Stimulated activated CD8-positive, alpha-beta memory T cell treated with anti-CD3 and anti-CD28 coated beads, Interleukin-15, amount 100 ng/mL, for 24 hours (primary cell): ENCODE measurements at regions not wholly inside any gene's neighbourhood (a gene's known extent, or its start where the extent isn't known, plus 50 kb on each side); places are given as distances from the start of the nearest gene placed in this dataset.
"Not testable (repeated sequence)": the region's sequence is repeated elsewhere in the genome, so short reads cannot be mapped to it uniquely, and the experiment has no call there.

Experiments used
- DNase-seq: peaks from one replicate; pipeline ENCODE4 v3.0.0-alpha.2; 2020; ENCODE audit warnings: low read depth

DNA sequence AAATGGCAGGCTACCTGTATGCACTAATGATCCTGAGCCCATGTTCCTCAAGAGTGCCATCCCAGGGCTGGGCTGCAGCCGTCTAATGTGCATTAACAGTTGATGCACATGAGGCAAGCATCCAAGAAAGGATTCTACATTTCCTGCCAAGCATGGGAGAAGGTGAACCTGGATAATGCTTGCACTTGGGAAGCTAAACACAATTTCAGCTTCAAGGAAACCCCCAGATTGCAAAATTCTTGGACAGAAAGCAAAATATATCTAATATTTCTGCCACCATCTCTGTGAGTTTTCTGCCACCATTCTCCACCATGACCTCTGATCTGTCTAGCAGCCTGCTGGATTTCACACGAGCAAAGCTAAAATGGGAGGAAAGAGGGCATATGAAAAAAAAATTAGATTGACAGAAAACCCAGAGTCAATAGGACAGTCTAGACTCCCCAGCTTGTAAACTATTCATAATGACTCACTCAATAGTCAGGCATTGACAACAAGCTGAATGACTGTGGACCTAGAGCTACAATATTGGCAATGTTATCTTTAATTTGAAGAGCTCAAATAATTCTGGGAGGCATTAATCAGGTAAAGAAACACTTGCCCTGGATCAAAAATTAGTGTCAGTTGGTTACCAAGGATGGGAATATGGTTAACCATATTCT lies 91.9 kb upstream of the BCL2L14 start:
- no peak for DNase-seq

- DNase-seq: no peak
Measured at GRCh38 chr12:11980115-11980514, 90.6 kb upstream of the BCL2L14 start.

DNA sequence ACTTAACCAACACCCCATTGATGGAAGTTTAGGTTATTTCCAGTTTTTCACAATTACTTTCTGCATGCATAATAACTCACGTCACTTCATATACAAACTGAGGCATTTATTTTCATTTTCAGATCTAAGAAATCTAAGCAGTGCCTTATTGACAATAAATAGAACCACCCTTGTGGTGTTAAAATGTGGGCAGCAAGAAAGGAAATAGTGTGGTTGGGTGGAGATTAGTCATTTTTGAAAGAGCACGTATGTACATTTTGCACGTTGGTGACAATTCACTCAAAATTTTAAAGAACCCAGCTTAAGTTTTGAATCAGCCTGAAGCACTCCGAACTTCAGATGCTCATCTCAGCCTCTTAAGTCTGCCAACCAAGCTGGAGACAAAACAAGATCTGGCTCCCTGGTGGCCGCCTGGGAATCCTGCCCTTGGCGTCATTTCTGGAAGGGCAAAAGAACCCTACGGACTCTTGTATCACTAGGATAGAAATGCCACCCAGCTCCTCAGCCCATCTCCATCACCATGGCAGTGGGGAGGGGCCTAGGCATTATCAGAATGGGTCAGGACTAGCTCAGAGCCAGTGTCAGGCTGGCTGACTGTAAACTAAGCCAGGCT lies 89.5 kb upstream of the BCL2L14 start:
- peak; percentile 16 for DNase-seq

DNA sequence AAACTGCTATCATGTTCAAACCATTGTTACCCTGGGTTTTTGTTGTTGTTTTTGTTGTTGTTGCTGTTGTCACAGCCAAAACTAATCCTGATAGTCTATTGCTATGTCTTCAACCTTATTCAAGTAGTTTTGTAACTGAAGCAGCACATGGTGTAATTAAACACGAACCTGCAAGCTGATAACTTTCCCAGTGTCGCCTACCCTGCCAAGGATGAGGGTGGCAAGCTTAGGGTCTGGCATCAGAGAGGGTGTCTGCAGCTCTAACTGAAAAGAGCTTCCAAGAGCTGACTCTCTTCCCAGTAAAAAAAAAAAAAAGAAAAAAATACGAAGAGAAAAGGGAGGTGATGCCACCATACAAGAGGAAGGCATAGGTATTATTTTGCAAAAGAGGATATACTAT lies 86.3 kb upstream of the BCL2L14 start:
- no peak for DNase-seq

GRCh38 chr12:11986165-11986564 lies 84.6 kb upstream of the BCL2L14 start:
- DNase-seq: no peak

GRCh38 chr12:11987901-11988300 lies 82.8 kb upstream of the BCL2L14 start:
- DNase-seq: no peak

DNA sequence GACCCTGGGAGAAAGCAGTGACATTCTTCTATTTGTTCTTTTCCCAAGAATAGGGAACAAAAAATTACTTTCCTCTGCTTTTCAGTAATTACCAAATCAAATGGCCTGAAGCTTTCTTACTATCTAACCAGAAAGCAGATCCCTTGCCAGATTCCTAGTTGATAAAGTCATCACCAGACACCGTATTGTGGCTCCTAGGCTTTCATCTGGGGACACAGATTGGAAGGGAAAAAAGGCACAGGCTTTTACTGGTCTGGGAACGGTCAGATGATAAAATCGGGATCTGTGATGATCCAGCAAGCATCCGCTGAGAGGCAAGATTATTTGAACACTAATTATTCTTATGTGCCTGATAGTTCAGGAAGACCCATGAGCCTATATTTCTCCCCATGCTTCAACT lies 79.1 kb upstream of the BCL2L14 start:
- DNase-seq: no peak

DNA sequence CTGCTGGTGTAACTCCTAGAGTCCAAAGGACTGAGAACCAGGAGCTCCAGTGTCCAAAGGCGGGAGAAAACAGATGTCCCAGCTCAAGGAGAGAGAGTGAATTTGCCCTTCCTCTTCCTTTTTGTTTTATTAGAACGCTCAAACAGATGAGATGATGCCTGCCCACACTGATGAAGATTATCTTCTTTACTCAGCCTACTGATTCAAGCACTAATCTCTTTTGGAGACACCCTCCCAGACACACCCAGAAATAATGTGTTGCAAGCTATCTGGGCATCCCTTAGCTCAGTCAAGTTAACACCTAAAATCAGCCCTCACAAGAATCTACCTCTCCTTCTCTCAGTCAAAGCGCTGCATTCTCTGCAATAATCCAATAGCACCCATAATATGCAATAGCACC lies 78.2 kb upstream of the BCL2L14 start:
- no peak for DNase-seq

DNA sequence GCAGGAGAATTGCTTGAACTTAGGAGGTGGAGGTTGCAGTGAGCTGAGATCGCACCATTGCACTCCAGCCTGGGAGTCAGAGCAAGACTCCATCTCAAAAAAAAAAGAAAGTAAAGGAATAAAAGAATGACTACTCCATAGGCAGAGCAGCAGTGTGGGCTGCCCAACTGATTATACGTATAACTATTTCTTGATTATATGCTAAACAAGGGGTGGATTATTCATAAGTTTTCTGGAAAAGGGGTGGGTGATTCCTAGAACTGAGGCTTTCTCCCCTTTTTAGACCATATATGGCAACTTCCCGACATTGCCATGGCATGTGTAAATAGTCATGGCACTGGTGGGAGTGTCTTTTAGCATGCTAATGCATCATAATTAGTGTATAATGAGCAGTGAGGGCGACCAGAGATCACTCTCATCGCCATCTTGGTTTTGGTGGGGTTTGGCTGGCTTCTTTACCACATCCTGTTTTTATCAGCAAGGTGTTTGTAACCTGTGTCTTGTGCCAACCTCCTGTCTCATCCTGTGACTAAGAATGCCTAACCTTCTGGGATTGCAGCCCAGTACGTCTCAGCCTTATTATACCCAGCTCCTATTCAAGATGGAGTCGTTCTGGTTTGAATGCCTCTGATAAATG lies 72.3 kb upstream of the BCL2L14 start:
- not testable (repeated sequence) for DNase-seq

DNA sequence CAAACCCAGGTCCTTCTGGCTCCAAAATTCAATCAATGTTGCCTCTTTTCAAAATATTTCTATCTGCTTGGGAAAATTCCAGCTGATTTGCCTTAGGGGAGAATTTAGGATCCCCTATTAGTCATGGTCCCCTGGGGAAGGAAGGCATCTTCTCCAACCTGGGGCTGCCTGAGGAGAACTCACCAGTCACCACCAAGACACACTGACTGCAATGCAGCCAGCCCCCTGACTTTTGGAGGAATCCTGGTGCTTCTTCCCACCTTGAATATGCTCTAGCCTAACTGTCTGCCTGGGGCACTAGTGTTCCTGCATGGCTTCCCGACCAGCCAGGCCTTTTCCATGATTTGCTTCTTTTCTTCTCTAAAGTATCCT lies 71.8 kb upstream of the BCL2L14 start:
- no peak for DNase-seq

GRCh38 chr12:12003609-12004008 lies 67.1 kb upstream of the BCL2L14 start:
- DNase-seq: no peak

DNA sequence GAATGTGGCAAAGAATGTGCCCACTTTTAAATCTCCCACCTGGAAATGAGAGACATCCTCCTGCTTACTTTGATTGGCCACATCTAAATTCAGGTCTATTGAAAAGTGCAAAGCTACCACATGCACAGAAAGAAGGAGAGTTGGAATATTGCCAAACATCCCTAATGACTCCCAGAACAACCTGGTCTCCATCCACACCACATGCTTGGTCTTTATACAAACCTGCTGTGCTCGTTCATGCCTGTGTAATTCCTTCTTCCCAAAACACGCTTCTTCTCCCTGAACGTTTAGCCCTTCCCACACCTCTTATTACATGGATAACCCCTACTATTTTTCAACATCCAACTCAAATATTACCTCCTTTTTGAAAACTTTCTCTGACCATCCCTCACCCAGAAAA lies 66.2 kb upstream of the BCL2L14 start:
- DNase-seq: no peak

- DNase-seq: no peak
Measured at GRCh38 chr12:12007001-12007712, 63.6 kb upstream of the BCL2L14 start.

DNA sequence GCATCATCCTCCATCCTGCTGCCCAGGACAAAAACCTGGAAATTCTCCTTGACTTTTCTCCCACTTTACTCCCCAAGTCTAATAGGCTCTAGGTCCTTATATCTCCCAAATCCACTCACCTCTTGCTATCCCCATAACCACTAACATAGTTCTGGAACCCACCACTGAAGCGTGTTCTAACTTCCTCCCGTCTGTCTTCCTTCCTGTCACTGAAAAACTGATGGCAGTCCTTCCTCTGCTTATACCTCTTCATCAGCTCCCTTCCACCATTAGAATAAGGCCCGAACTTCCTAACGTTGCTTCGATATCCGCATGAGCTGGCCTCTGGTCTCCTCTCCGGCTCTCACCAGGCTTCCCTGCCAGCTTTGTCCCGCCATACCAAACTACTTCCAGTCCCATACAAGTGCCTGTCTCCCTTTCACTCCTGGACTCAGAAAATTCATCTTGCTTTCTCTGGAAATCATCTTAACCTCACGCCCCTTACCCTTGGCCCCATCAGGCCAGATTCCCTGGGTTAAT lies 63.0 kb upstream of the BCL2L14 start:
- DNase-seq: no peak

DNA sequence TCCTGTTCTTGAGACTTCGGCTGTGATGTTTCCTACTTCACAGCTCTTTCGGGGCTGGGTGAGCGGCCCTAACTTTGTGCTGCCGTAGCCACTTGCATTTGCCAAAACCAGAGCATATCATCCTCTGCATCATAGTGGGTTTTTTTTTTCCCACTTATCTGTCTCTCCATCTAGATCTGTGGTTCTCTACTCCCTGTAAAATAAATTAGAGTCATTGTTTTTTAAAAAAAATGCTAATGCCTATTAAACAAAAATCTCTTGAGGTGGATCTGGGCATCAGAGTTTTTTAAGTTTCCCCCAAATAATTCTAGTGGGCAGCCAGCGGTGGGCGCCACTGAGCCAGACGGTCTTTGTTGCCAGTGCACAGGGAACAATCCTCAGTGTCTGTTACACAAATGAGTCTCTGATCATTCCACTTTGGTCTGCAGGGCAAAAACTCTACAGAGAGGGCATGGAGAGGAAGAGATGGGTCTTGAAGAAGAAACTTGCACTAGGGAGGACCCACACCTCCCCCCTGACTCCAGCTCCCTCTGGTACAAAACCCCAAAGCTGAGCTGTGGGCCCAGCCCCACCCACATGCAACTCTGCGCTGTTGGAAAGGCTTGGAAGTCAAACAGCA lies 62.4 kb upstream of the BCL2L14 start:
- no peak for DNase-seq

DNA sequence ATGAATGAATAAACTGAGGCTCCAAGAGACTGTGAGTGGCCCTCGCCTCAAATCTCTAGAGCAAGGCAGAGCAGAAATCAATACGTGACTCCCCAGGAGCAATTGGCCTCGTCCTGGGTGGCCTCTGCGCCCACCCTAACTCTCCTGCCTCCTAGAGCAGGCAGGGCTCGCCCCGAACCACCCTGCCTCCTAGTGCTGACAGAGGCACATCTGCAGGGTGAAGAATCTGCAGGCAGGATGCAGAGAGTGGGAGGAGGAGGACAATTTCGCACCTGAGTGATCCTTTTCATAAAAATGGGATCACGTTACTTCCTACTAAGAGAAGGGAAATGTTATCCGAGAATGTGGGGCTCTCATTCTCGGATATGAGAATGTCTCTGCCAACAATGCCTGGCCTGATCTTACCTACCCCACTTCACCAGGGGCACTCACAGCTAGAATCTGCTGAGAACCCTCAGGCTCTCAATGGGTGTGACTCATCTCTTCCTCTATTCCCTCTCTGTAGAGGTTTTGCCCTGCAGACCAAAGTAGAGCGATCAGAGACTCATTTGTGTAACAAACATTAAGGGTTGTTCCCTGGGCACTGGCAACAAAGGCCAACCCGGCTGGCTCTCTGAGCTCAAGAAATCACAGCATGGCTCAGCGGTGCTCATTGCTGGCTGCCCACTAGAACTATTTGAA lies 61.7 kb upstream of the BCL2L14 start:
- no peak for DNase-seq

DNA sequence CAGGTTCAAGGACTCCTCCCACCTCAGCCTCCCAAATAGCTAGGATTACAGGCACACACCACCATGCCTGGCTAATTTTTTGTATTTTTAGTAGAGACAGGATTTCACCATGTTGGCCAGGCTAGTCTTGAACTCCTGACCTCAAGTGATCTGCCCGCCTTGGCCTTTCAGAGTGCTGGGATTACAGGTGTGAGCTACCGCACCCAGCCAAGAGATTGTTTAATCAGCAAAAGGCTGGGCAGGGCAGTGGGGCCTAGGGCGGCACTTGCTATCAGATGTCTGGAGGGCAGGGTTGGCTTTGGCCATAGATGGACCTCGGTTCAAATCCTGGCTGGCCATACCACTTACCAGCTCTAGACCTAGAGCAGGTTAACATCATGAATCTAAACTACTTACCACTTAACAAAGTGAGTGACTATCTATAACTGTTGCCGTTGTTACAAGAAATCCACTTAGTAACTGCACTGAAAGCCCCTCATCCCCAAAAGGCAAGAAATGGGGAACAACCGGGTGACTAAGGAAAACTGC lies 60.9 kb upstream of the BCL2L14 start:
- DNase-seq: not testable (repeated sequence)

DNA sequence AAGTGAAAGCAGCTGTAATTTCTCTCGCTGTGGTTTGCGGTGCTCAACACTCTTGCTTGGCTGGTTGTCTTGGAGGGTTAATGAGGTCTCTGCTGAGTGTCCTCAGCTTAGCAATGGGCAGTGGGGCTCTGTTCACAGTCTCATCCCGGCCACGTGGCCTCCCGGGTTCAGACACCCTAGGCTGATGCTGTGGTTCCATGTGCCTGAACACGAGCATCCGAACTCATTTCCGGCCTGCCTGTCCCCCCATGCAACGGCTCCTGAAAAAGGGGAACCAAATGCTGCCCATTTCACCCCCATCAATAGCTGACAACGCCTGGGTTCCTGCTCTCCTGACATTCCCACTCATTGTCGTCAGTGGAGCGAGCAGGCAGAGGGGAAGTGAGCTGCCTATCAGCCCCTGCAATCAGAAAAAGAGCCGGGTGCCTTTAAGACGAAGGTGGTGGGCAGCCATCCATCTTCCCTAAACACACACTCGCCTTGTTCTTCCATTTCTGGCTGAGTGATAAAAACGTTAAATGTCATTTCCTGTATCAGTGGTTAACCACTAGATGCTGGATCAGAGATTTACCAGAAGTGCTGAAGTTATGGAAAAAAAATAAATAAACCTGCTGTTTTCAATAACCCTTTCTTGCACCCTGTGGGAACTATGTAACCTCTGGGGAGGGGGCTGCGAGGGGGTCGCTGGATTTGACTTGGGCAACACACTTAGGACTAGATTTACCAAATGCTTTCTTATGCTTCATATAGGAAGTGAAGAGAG lies 60.3 kb upstream of the BCL2L14 start:
- DNase-seq: no peak

DNA sequence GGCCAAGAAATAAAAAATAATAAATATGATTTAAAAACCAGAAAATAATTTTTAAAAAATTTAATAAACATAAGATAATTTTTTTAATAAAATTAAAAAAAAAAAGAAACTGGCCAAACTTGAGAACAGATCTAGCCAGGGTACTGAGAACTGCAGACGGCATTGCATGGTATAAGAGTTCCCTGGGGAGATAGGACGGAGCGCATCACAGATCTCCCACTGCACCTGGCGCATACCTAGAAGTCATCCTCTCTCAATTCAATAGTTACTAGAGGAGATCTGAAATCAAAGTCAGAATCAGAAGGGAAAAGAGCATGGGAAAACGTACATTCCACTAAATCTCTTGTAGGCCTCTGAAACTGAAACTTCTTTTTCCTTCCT lies 58.9 kb upstream of the BCL2L14 start:
- DNase-seq: no peak

GRCh38 chr12:12015073-12015685 lies 55.6 kb upstream of the BCL2L14 start:
- no peak for DNase-seq
